ENCODE measurements at regions not wholly inside any gene's neighbourhood (a gene's known extent, or its start where the extent isn't known, plus 50 kb on each side); places are given as distances from the start of the nearest gene placed in this dataset.

DNA sequence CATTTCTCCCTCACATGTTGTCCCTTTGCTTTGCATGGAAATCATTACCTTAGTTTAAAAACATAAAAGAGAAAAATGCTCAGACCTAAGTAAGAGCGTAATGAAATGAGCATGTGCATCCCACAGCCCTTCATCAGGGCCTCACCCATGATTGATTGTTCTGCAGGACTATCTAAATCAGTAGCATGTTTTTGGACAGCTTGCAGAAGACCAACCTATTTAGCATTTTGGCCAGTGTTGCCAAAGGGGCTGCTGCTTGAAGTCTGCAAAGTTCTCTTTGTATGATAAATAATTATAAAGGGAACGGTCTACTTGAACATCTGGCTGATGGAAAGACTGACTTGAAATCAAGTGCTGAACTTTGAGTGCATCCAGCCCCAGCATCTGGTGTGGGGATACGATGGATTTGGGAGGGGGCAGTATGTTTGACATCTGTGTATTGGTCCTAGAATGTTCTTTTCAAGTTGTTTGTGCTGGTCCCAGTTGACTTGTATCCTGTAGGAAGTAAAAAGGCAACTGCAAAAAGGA is 76.1 kb upstream of the LIMCH1 start:
- no peak overlapping the region for H3K27ac ChIP-seq (replicated peaks)
- H3K27me3 ChIP-seq (ENCODE audit: insufficient read depth, poor library complexity, severe bottlenecking) = no peaks in the 10 kb centered on the region
- no peak overlapping the region for H3K4me3 ChIP-seq (replicated peaks; ENCODE audit: insufficient read depth, low read length)
- no peak for DNase-seq (ENCODE audit: low read depth in 1 of 2, low spot score in 1 of 2)
- TF ChIP-seq, protein P1, sequence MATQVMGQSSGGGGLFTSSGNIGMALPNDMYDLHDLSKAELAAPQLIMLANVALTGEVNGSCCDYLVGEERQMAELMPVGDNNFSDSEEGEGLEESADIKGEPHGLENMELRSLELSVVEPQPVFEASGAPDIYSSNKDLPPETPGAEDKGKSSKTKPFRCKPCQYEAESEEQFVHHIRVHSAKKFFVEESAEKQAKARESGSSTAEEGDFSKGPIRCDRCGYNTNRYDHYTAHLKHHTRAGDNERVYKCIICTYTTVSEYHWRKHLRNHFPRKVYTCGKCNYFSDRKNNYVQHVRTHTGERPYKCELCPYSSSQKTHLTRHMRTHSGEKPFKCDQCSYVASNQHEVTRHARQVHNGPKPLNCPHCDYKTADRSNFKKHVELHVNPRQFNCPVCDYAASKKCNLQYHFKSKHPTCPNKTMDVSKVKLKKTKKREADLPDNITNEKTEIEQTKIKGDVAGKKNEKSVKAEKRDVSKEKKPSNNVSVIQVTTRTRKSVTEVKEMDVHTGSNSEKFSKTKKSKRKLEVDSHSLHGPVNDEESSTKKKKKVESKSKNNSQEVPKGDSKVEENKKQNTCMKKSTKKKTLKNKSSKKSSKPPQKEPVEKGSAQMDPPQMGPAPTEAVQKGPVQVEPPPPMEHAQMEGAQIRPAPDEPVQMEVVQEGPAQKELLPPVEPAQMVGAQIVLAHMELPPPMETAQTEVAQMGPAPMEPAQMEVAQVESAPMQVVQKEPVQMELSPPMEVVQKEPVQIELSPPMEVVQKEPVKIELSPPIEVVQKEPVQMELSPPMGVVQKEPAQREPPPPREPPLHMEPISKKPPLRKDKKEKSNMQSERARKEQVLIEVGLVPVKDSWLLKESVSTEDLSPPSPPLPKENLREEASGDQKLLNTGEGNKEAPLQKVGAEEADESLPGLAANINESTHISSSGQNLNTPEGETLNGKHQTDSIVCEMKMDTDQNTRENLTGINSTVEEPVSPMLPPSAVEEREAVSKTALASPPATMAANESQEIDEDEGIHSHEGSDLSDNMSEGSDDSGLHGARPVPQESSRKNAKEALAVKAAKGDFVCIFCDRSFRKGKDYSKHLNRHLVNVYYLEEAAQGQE (IDR thresholded peaks at IDR 0.05; ENCODE audit: insufficient replicate concordance, low read depth) = no peak

DNA sequence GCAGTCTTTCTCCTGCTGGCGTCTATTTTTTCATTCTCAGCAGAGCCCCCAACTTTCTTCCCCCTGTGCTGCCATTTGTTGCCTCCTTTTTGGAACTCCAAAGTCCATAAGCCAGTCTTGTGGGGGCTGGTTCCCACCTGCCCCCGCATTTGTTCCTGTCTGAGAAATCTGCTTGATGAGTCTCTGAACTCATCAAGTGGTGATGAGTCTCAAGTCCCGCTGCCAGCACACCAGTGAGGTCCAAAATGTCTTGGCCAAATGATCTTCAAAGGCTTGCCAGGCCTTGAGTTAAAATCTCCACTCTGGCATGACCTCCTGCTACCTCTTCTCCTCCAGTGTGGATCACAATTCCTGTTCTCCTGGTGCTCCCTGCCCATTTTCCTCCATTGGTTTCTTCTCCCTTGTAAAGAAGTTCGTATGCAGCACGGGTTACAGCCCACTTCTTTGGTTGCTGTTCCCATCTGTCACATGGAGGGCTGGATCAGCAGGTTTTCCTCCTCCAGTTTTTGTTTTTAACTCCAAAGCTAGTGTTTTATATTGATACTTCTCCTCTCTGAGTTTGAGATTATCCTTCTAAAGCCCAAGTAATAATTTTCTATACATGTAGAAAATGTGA is 72.7 kb upstream of the LIMCH1 start:
- no peak for DNase-seq (ENCODE audit: low read depth in 1 of 2, low spot score in 1 of 2)
- no peak overlapping the region for H3K4me3 ChIP-seq (replicated peaks; ENCODE audit: insufficient read depth, low read length)
- H3K27me3 ChIP-seq (ENCODE audit: insufficient read depth, poor library complexity, severe bottlenecking) = no peaks in the 10 kb centered on the region
- TF ChIP-seq GABPA (IDR thresholded peaks at IDR 0.05; ENCODE audit: low read depth) = no peak
- TF ChIP-seq, protein P2, sequence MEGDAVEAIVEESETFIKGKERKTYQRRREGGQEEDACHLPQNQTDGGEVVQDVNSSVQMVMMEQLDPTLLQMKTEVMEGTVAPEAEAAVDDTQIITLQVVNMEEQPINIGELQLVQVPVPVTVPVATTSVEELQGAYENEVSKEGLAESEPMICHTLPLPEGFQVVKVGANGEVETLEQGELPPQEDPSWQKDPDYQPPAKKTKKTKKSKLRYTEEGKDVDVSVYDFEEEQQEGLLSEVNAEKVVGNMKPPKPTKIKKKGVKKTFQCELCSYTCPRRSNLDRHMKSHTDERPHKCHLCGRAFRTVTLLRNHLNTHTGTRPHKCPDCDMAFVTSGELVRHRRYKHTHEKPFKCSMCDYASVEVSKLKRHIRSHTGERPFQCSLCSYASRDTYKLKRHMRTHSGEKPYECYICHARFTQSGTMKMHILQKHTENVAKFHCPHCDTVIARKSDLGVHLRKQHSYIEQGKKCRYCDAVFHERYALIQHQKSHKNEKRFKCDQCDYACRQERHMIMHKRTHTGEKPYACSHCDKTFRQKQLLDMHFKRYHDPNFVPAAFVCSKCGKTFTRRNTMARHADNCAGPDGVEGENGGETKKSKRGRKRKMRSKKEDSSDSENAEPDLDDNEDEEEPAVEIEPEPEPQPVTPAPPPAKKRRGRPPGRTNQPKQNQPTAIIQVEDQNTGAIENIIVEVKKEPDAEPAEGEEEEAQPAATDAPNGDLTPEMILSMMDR (IDR thresholded peaks at IDR 0.05; ENCODE audit: insufficient read depth, low read length) = no peak
- TF ChIP-seq, protein P1 (IDR thresholded peaks at IDR 0.05; ENCODE audit: insufficient replicate concordance, low read depth) = no peak
- TF ChIP-seq SPI1 (IDR thresholded peaks at IDR 0.05; ENCODE audit: borderline replicate concordance, low read depth) = no peak
- no peak for TF ChIP-seq POLR2AphosphoS5 (IDR thresholded peaks at IDR 0.05; ENCODE audit: low read depth)
- H3K27ac ChIP-seq (replicated peaks) = no peak overlapping the region

DNA sequence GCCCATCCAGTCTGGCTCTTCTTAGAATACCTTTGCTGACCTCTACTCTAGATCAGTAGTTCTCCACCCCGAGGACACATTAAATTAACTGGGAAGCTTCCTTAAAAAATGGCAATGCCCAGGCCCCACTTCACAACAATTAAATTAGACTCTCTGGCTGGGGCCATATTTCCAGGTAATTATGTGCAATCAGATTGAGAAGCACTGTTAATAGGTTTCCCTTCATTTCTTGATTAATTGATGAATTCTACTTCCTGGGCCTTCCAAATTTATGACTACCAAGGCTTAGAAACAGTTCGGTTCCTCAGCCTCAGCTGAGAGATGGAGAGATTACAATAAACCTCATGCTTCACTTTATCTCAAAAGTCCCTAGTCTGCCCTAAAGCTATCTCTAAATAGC is 71.7 kb upstream of the LIMCH1 start:
- Histone ChIP-seq H3K4me3 (replicated peaks; ENCODE audit: insufficient read depth, low read length) (no peak overlapping the region), H3K27me3 (ENCODE audit: insufficient read depth, poor library complexity, severe bottlenecking) (no peaks in the 10 kb centered on the region), H3K27ac (replicated peaks) (no peak overlapping the region)
- TF ChIP-seq POLR2AphosphoS5 (IDR thresholded peaks at IDR 0.05; ENCODE audit: low read depth) = no peak
- TF ChIP-seq, protein P2 (IDR thresholded peaks at IDR 0.05; ENCODE audit: insufficient read depth, low read length) = no peak
- TF ChIP-seq SPI1 (IDR thresholded peaks at IDR 0.05; ENCODE audit: borderline replicate concordance, low read depth) = no peak
- no peak for TF ChIP-seq GABPA (IDR thresholded peaks at IDR 0.05; ENCODE audit: low read depth)
- TF ChIP-seq, protein P1 (IDR thresholded peaks at IDR 0.05; ENCODE audit: insufficient replicate concordance, low read depth) = no peak
- no peak for DNase-seq (ENCODE audit: low read depth in 1 of 2, low spot score in 1 of 2)

Data from HL-60 (cell line).